Gastrocnemius medialis (tissue), 4 donors: ENCODE measurements at regions not wholly inside any gene's neighbourhood (a gene's known extent, or its start where the extent isn't known, plus 50 kb on each side); places are given as distances from the start of the nearest gene placed in this dataset.
A peak's percentile ranks its signal among the peaks of the same experiment; 100 is the strongest.

ENCODE experiments used
- ATAC-seq, 2 donors: fragments of 150-250 bp; one replicate each; pipeline ENCODE4 v1.9.1; 2016
- DNase-seq, 2 donors: peaks; one replicate each; pipeline ENCODE4 v3.0.0-alpha.2; 2019
- H3K27ac ChIP-seq, 4 donors: fragments of 200-600 bp; sonication (generic); 1 replicate in 1 of 4; 2 replicates in 3 of 4; pipeline ENCODE4 v1.5.1; 2016 to 2018; ENCODE audit warnings: mild to moderate bottlenecking in 2 of 4, moderate library complexity in 1 of 4
- H3K27me3 ChIP-seq, 3 donors: fragments of 200-600 bp; sonication (generic) in 2 of 3; 1 replicate in 1 of 3; 2 replicates in 2 of 3; pipeline versions ENCODE4 v1.5.1 to v1.6.0; 2016 to 2019; ENCODE audit warnings: mild to moderate bottlenecking in 1 of 3, moderate library complexity in 1 of 3
- H3K36me3 ChIP-seq, 2 donors: fragments of 200-600 bp; sonication (generic) in 1 of 2; one replicate each; pipeline ENCODE4 v1.5.1; 2017 to 2018
- H3K4me1 ChIP-seq, 2 donors: fragments of 200-600 bp; sonication (generic) in 1 of 2; one replicate each; pipeline ENCODE4 v1.5.1; 2016 to 2017; ENCODE audit warnings: mild to moderate bottlenecking in 2 of 2
- H3K4me3 ChIP-seq, 4 donors: fragments of 200-600 bp; sonication (generic) in 3 of 4; 1 replicate in 1 of 4; 2 replicates in 3 of 4; pipeline ENCODE4 v1.5.1; 2016 to 2019; ENCODE audit warnings: mild to moderate bottlenecking in 2 of 4
- H3K9me3 ChIP-seq, 3 donors: fragments of 200-600 bp; sonication (generic) in 2 of 3; 1 replicate in 1 of 3; 2 replicates in 2 of 3; pipeline ENCODE4 v1.5.1; 2016 to 2019
- CTCF ChIP-seq, 5 experiments: fragments of 450-650 bp in 3 of 5; fragments of 200-600 bp in 2 of 5; sonication (generic) in 2 of 5; IDR thresholded peaks in 4 of 5; conservative IDR thresholded peaks in 1 of 5; 1 replicate in 4 of 5; 2 replicates in 1 of 5; pipeline ENCODE4 v1.5.1; 2016 to 2019; ENCODE audit warnings: antibody characterized with exemption in 5 of 5, mild to moderate bottlenecking in 3 of 5, moderate library complexity in 3 of 5
- POLR2A ChIP-seq, 2 donors: fragments of 450-650 bp; IDR thresholded peaks; one replicate each; pipeline ENCODE4 v1.6.1; 2017; ENCODE audit warnings: antibody characterized with exemption in 2 of 2, mild to moderate bottlenecking in 2 of 2, moderate library complexity in 2 of 2
- in situ Hi-C, 4 donors: fragments of 200-750 bp; cut with MboI; loops; one replicate each; pipeline versions ENCODE4 v1.15.0 to v1.8.0; 2017; ENCODE audit warnings: low sequenced_read_pairs in 4 of 4
- intact Hi-C: fragments of 100-400 bp; cut with DNase I; formaldehyde crosslinking; loops from one replicate; pipeline ENCODE4 v1.15.1; 2023; ENCODE audit warnings: low total_unique reads

- no peak for TF ChIP-seq CTCF (IDR thresholded peaks at IDR 0.05 in 4 of 5, conservative IDR thresholded peaks at IDR 0.05 in 1 of 5)
- no peak for TF ChIP-seq POLR2A (IDR thresholded peaks at IDR 0.05)
- H3K27ac ChIP-seq: no peak overlapping the region
- no peaks in the 10 kb centered on the region for H3K9me3 ChIP-seq
- intact Hi-C loops (no loop called here), in situ Hi-C loops (loop anchor here (25.0 kb wide), 5 partner anchors 614 to 1064 kb away; partner anchors contain the start of gene MAFB (in 2 of the 4))
- no peaks in the 10 kb centered on the region for H3K4me1 ChIP-seq
- ATAC-seq (no peak), DNase-seq (no peak)
- no peaks in the 10 kb centered on the region for H3K27me3 ChIP-seq
- H3K36me3 ChIP-seq: no peaks in the 10 kb centered on the region
- H3K4me3 ChIP-seq: no peak overlapping the region
Observed at GRCh38 chr20:39897781-39898466, 791.1 kb downstream of the MAFB start.

GRCh38 chr20:39897058-39897457, 792.0 kb downstream of the MAFB start:
- Histone ChIP-seq H3K4me3 (no peak overlapping the region), H3K9me3 (no peaks in the 10 kb centered on the region), H3K27ac (no peak overlapping the region), H3K36me3 (no peaks in the 10 kb centered on the region), H3K27me3 (no peaks in the 10 kb centered on the region), H3K4me1 (no peaks in the 10 kb centered on the region)
- in situ Hi-C loops: loop anchor here (25.0 kb wide), 5 partner anchors 615 to 1065 kb away; partner anchors contain the start of gene MAFB (in 2 of the 4)
- no peak for DNase-seq
- TF ChIP-seq CTCF (IDR thresholded peaks at IDR 0.05 in 4 of 5, conservative IDR thresholded peaks at IDR 0.05 in 1 of 5): no peak
- TF ChIP-seq POLR2A (IDR thresholded peaks at IDR 0.05): no peak
- intact Hi-C loops: no loop called here
- no peak for ATAC-seq

- Histone ChIP-seq H3K4me1 (no peaks in the 10 kb centered on the region), H3K9me3 (no peaks in the 10 kb centered on the region), H3K36me3 (no peaks in the 10 kb centered on the region), H3K27ac (no peak overlapping the region), H3K27me3 (no peaks in the 10 kb centered on the region), H3K4me3 (no peak overlapping the region)
- DNase-seq: no peak
- ATAC-seq: no peak
- TF ChIP-seq CTCF (IDR thresholded peaks at IDR 0.05 in 4 of 5, conservative IDR thresholded peaks at IDR 0.05 in 1 of 5): no peak
- TF ChIP-seq POLR2A (IDR thresholded peaks at IDR 0.05): no peak
- in situ Hi-C loops (loop anchor here (25.0 kb wide), 5 partner anchors 618 to 1068 kb away; partner anchors contain the start of gene MAFB (in 2 of the 4)), intact Hi-C loops (no loop called here)
Observed at GRCh38 chr20:39894067-39894466, 795.0 kb downstream of the MAFB start.

- Histone ChIP-seq H3K27ac (no peak overlapping the region), H3K4me1 (no peaks in the 10 kb centered on the region), H3K36me3 (no peaks in the 10 kb centered on the region), H3K27me3 (no peaks in the 10 kb centered on the region), H3K9me3 (no peaks in the 10 kb centered on the region), H3K4me3 (no peak overlapping the region)
- ATAC-seq (peak in 1 of 2 donors; percentile 42), DNase-seq (no peak)
- intact Hi-C loops (no loop called here), in situ Hi-C loops (loop anchor here (25.0 kb wide), 5 partner anchors 619 to 1069 kb away; partner anchors contain the start of gene MAFB (in 2 of the 4))
- TF ChIP-seq CTCF (IDR thresholded peaks at IDR 0.05 in 4 of 5, conservative IDR thresholded peaks at IDR 0.05 in 1 of 5): no peak
Observed at GRCh38 chr20:39893003-39893685, 795.9 kb downstream of the MAFB start.
